ENCODE measurements at regions not wholly inside any gene's neighbourhood (a gene's known extent, or its start where the extent isn't known, plus 50 kb on each side); places are given as distances from the start of the nearest gene placed in this dataset.
A peak's percentile ranks its signal among the peaks of the same experiment; 100 is the strongest.

DNA sequence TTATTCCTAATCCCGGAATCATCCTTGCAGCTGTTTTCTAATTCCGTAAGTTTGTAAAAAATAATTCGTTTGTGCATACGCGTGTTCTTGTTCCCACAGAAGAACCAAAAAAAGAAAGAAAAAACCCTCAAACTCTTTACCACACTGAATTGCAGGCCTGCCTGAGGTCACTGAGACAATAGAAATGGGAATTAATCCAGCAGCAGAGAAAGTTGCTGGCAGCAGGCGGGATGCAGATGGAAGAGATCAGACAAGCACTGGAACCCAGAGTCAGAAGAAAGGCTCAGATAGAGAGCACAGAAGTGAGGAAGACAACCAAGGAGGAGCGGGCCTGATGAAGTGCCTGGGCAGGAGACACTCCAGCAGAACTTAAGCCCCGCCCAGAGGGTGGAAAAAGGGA lies 141.5 kb upstream of the VWC2 start:
- no peak for ATAC-seq
- no peaks in the 10 kb centered on the region for H3K4me1 Mint-ChIP-seq
- H3K27me3 Mint-ChIP-seq = no peaks in the 10 kb centered on the region
- H3K9me3 Mint-ChIP-seq (ENCODE audit: low read depth) = no peaks in the 10 kb centered on the region
- H3K36me3 Mint-ChIP-seq (ENCODE audit: low read depth) = no peaks in the 10 kb centered on the region
- DNase-seq = no peak
- ChIA-PET CTCF (no interaction called here), POLR2A (no interaction called here)
- H3K4me3 Mint-ChIP-seq = no peak overlapping the region
- intact Hi-C loops (cut with DNase I, micrococcal nuclease) = no loop called here
- no peak overlapping the region for H3K27ac Mint-ChIP-seq

DNA sequence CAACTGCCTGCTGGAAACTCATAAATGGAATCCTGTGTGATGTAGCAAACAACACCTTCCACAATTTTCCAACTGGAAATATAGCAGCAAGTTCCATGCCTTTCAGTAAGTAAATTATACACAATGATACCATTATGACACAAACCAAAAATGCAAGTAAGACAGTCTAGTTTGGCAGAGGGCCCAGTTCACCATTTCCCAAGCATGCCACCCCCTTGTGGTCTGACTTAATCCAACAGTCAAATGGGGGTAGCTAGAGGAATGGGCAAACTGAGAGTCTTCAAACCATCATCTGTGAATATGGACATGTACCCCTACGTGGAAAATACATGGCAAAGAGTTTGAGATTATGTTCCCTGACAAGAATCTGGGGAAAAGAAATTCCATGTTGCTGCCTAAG lies 137.6 kb upstream of the VWC2 start:
- intact Hi-C loops (cut with DNase I, micrococcal nuclease) = no loop called here

DNA sequence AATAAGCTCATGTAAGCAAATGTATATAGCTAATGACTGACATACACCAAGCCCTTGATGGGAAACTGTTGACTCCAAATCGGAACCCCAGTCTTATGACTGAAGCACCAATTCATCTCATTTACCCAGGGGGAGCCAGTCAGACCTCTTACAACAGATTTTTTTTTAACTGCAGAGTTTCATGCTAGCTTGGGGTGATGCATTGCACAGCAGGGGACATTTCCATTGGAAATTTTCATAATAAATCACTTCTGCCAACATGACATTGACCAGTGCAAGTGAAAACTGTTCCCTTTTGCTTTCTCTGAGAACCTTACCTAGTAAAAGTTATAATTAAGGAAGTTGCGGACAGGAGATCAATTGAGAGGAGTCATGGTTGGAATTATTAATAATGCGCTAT lies 137.0 kb upstream of the VWC2 start:
- CTCF ChIA-PET = interaction anchor here (0.7 kb wide), 1 partner anchor 73 kb away, joined by 3 read pairs; no protein-coding TSS in a partner anchor
- no peak overlapping the region for H3K27ac Mint-ChIP-seq

More for the DNA sequence above, 137.6 kb upstream of the VWC2 start:
- Mint-ChIP-seq H3K4me3 (no peak overlapping the region), H3K4me1 (peaks cover 3% of the 10 kb centered on the region), H3K9me3 (ENCODE audit: low read depth) (no peaks in the 10 kb centered on the region), H3K27me3 (no peaks in the 10 kb centered on the region), H3K36me3 (ENCODE audit: low read depth) (no peaks in the 10 kb centered on the region), H3K27ac (no peak overlapping the region)
- ChIA-PET CTCF (interaction anchor here (0.7 kb wide), 1 partner anchor 72 kb away, joined by 3 read pairs; no protein-coding TSS in a partner anchor), POLR2A (no interaction called here)
- ATAC-seq (no peak), DNase-seq (no peak)

DNA sequence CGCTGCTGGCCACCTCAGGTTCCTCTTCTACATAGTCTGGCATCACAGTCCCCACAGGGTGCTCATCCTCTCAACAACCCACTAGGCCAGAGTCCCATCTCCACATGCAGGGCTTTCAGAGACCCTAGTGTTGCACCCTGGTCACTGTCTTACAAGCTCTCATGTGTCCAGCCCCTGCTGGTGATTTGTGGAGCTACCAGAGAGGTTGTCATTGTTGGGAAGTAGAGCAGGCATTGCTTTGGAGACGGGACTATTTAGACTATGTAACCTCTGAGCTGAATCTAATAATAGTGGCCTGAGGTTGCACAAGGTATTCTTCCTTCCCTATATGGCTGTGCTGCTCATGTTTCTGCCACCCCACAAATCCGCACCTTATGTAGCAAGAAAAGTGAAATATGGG lies 135.3 kb upstream of the VWC2 start:
- intact Hi-C loops (cut with DNase I, micrococcal nuclease) = no loop called here
- Mint-ChIP-seq H3K27me3 (no peaks in the 10 kb centered on the region), H3K36me3 (ENCODE audit: low read depth) (no peaks in the 10 kb centered on the region), H3K4me1 (peaks cover 3% of the 10 kb centered on the region), H3K4me3 (no peak overlapping the region), H3K27ac (no peak overlapping the region), H3K9me3 (ENCODE audit: low read depth) (no peaks in the 10 kb centered on the region)
- ChIA-PET POLR2A (no interaction called here), CTCF (no interaction called here)
- DNase-seq (no peak), ATAC-seq (no peak)

More for the DNA sequence above, 137.0 kb upstream of the VWC2 start:
- Mint-ChIP-seq H3K36me3 (ENCODE audit: low read depth) (no peaks in the 10 kb centered on the region), H3K9me3 (ENCODE audit: low read depth) (no peaks in the 10 kb centered on the region), H3K4me3 (no peak overlapping the region), H3K4me1 (peaks cover 3% of the 10 kb centered on the region), H3K27me3 (no peaks in the 10 kb centered on the region)
- intact Hi-C loops (cut with DNase I, micrococcal nuclease) = no loop called here
- ATAC-seq (no peak), DNase-seq (no peak)
- POLR2A ChIA-PET = no interaction called here

DNA sequence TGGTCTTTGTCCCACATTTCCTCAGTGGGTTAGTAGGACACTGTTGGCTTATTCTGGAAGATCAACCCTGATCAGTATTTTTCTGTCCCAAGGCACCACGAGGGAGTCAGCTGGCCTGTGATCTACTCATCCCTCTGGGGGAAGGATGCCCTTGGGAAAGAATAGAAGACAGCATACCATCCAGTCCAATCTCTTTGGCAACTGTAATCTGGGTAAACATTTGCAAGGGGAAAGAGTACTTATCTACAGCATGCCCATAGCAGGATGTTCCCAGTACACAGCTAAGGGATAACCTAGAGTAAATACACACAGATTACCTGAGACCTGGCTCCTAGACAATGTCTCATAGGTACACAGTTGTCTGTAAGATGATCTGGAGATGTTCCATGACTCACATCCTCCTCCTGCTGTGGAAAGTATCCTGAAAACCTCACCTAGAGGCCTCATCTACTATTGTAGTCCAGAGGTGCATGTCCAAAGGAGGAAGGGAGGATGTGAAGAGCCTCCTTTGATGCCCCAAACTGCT lies 134.3 kb upstream of the VWC2 start:
- peaks cover 3% of the 10 kb centered on the region for H3K4me1 Mint-ChIP-seq
- ATAC-seq (peak; percentile 23), DNase-seq (peak; percentile 8)
- no peak overlapping the region for H3K4me3 Mint-ChIP-seq
- intact Hi-C loops (cut with DNase I, micrococcal nuclease) = no loop called here
- H3K9me3 Mint-ChIP-seq (ENCODE audit: low read depth) = no peaks in the 10 kb centered on the region
- ChIA-PET CTCF (no interaction called here), POLR2A (no interaction called here)
- no peak overlapping the region for H3K27ac Mint-ChIP-seq
- H3K27me3 Mint-ChIP-seq = no peaks in the 10 kb centered on the region
- H3K36me3 Mint-ChIP-seq (ENCODE audit: low read depth) = no peaks in the 10 kb centered on the region

DNA sequence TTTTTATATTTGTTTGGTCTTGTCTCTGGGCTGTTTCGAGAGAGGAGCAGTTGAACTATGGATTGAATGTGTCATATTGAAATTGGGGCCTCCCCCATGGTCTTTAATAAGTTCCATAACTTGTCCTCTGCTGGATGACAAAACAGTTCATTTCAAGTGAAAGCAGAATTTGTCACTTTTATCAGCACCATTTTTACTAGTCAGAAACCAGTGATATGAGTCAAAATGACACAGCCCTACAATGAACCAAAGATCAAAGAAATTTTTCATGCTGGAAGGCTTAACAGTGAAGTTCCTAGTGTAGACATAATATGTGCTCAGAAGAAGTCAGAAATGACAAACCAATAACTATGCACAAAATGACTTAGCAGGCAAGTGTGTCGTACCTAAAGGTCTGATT lies 133.6 kb upstream of the VWC2 start:
- Mint-ChIP-seq H3K4me3 (no peak overlapping the region), H3K9me3 (ENCODE audit: low read depth) (no peaks in the 10 kb centered on the region), H3K27me3 (no peaks in the 10 kb centered on the region), H3K27ac (no peak overlapping the region), H3K36me3 (ENCODE audit: low read depth) (no peaks in the 10 kb centered on the region), H3K4me1 (peaks cover 3% of the 10 kb centered on the region)
- intact Hi-C loops (cut with DNase I, micrococcal nuclease) = no loop called here
- no peak for DNase-seq
- peak; percentile 88 for ATAC-seq
- ChIA-PET CTCF (no interaction called here), POLR2A (no interaction called here)

DNA sequence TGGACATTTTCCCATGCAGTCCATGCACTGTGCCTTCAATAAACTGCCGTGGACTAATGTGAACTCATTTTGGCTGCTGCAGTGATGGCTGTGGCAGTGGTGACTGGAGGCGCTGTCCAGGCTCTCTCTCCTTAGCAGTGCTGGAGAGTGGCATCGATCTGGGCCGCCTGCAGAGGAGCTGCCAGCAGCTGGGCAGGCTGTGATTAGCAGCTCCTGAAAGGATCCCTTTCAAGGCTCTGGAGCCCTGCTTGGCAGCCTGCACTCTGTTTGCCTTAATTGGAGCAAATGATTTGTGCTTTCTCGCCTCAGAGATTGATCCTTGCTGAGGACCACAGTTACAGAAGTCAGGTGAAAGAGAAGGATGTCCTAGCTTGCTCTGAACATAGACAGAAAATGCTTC lies 130.1 kb upstream of the VWC2 start:
- no peak overlapping the region for H3K27ac Mint-ChIP-seq
- no peaks in the 10 kb centered on the region for H3K9me3 Mint-ChIP-seq (ENCODE audit: low read depth)
- DNase-seq (no peak), ATAC-seq (no peak)
- ChIA-PET POLR2A (no interaction called here), CTCF (no interaction called here)
- H3K27me3 Mint-ChIP-seq = no peaks in the 10 kb centered on the region
- peaks cover 3% of the 10 kb centered on the region for H3K4me1 Mint-ChIP-seq
- intact Hi-C loops (cut with DNase I, micrococcal nuclease) = no loop called here
- no peaks in the 10 kb centered on the region for H3K36me3 Mint-ChIP-seq (ENCODE audit: low read depth)
- H3K4me3 Mint-ChIP-seq = no peak overlapping the region

DNA sequence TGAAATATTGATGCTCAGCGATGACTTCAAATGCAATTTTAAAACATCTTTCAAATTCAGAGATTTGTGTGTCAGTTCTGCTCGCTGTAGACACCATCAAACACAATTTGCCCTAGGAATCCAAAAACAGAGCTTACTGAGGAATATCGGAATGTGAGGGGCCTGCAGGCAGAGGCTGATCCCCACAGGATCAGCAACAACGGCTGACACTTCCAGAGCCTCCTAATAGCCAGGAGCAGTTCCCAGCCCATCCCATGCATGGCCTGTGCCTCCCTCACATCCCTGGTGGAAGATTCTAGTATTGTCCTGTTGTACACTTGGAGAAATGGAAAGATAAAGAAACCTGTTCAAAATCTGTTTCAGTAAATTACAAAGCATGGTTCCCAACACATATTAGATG lies 129.7 kb upstream of the VWC2 start:
- no peak overlapping the region for H3K4me3 Mint-ChIP-seq
- intact Hi-C loops (cut with DNase I, micrococcal nuclease) = no loop called here
- H3K9me3 Mint-ChIP-seq (ENCODE audit: low read depth) = no peaks in the 10 kb centered on the region
- ChIA-PET CTCF (no interaction called here), POLR2A (no interaction called here)
- no peaks in the 10 kb centered on the region for H3K27me3 Mint-ChIP-seq
- peaks cover 3% of the 10 kb centered on the region for H3K4me1 Mint-ChIP-seq
- ATAC-seq (no peak), DNase-seq (no peak)
- H3K36me3 Mint-ChIP-seq (ENCODE audit: low read depth) = no peaks in the 10 kb centered on the region
- no peak overlapping the region for H3K27ac Mint-ChIP-seq

DNA sequence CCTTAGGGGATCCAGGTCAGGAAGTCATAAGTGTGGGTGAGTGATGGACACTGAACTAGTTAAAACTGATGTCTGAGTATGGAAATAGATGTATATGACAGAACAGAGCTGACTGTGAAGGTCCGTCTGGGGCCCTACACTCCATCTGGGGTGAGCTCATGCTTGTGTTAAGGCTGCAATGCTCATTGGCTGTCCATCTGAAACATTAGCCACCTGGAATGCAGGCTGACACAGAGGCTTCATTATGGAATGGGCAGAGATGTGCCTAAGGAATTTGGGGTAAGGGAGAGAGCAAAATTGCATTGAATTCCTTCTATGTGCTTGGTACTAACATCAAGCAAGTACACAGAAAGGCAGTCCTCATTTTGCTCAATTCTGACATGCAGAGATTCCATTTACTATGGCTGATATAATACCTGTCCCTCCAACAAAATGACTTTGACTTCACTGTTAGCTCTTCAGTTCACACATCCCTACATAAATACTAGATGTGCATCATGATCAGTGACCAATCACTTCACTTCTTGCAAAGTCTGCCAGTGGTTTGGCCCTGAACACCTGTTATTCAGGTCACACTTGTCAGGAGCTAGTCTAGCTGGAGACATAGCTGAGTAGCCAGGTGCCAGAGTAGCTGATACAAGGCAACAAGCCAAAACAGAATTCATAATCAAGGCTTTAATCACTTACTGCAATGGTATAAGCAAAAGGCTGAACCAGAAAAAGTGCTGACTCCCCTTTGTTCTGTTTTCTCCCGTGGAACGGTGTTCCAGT lies 128.9 kb upstream of the VWC2 start:
- no peaks in the 10 kb centered on the region for H3K36me3 Mint-ChIP-seq (ENCODE audit: low read depth)
- peaks cover 3% of the 10 kb centered on the region for H3K4me1 Mint-ChIP-seq
- ChIA-PET POLR2A (interaction anchor here (0.6 kb wide), 1 partner anchor 729 kb away, joined by 7 read pairs; no protein-coding TSS in a partner anchor), CTCF (no interaction called here)
- no peak overlapping the region for H3K27ac Mint-ChIP-seq
- no peaks in the 10 kb centered on the region for H3K27me3 Mint-ChIP-seq
- no peaks in the 10 kb centered on the region for H3K9me3 Mint-ChIP-seq (ENCODE audit: low read depth)
- no peak for DNase-seq
- no peak for ATAC-seq
- H3K4me3 Mint-ChIP-seq = no peak overlapping the region
- intact Hi-C loops (cut with DNase I, micrococcal nuclease) = no loop called here

DNA sequence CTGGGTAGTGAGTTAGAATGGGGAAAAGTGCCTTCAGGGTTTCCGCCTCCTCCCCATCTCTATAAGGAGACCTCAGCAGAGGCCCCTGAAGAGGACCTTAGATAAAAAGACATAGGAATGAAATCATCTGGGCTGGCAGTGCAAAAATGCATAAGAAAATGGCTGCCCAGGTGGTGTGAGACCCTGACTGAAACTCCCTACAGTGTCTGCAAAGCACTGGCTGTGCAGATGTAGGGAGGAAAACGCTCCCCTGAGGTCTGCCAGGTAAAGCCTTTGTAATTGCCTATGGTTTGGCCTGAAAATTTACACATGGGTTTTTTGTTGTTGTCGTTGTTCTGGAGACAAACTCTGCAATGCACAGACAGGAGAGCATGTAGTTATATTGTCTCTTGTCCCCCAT lies 128.1 kb upstream of the VWC2 start:
- no peaks in the 10 kb centered on the region for H3K27me3 Mint-ChIP-seq
- H3K9me3 Mint-ChIP-seq (ENCODE audit: low read depth) = no peaks in the 10 kb centered on the region
- no peaks in the 10 kb centered on the region for H3K36me3 Mint-ChIP-seq (ENCODE audit: low read depth)
- CTCF ChIA-PET = no interaction called here
- POLR2A ChIA-PET = no interaction called here
- intact Hi-C loops (cut with DNase I, micrococcal nuclease) = no loop called here
- DNase-seq (no peak), ATAC-seq (no peak)
- H3K27ac Mint-ChIP-seq = no peak overlapping the region
- H3K4me3 Mint-ChIP-seq = no peak overlapping the region
- no peaks in the 10 kb centered on the region for H3K4me1 Mint-ChIP-seq

DNA sequence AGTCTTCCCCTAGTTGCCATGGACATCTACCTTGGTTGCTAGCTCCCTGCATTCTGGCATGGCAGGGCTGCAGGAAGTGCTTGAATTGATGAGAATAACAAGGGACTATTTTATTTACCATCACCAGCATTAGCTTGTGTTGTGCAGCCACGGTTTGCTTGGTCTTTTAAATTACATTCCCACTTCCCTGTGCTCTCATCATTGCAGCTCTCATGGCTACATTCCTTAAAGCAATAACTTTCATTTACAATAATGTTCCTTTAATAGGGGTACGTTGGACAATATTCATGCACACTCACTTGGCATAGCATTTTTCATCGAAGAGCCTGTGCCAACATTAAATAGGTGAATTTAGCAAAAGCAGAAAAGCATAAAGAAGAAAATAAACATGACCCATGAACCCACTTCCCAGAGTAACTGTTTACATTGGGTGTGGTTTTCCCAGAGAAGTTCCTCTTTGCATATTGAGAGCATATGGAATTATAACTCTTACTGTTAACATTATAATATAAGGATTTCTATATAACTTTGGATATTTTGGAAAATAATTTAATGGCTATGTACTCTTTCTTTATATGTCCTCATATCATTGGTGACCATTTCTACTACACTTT lies 113.2 kb upstream of the VWC2 start:
- no peak overlapping the region for H3K27ac Mint-ChIP-seq
- ChIA-PET CTCF (no interaction called here), POLR2A (no interaction called here)
- DNase-seq (no peak), ATAC-seq (no peak)
- H3K27me3 Mint-ChIP-seq = no peaks in the 10 kb centered on the region
- no peak overlapping the region for H3K4me3 Mint-ChIP-seq
- no peaks in the 10 kb centered on the region for H3K4me1 Mint-ChIP-seq
- no peaks in the 10 kb centered on the region for H3K36me3 Mint-ChIP-seq (ENCODE audit: low read depth)
- intact Hi-C loops (cut with DNase I, micrococcal nuclease) = no loop called here
- H3K9me3 Mint-ChIP-seq (ENCODE audit: low read depth) = no peaks in the 10 kb centered on the region

DNA sequence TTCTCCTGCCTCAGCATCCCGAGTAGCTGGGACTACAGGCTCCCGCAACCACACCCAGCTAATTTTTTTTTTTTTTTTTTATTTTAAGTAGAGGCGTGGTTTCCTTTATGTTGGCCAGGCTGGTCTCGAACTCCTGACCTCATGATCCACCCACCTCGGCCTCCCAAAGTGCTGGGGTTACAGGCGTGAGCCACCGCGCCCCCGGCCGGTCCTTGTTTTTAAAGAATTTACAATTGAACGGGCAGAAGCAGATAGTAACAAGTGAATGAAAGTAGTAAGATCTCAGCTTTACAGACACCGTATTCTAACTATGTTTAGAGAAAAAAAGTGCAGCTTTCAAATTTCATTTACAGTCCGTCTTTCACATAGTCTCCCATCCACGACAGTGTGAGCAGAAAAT lies 112.5 kb upstream of the VWC2 start:
- Mint-ChIP-seq H3K27me3 (no peaks in the 10 kb centered on the region), H3K4me3 (no peak overlapping the region), H3K4me1 (no peaks in the 10 kb centered on the region), H3K27ac (no peak overlapping the region), H3K36me3 (ENCODE audit: low read depth) (no peaks in the 10 kb centered on the region), H3K9me3 (ENCODE audit: low read depth) (no peaks in the 10 kb centered on the region)
- no peak for DNase-seq
- ChIA-PET POLR2A (no interaction called here), CTCF (no interaction called here)
- intact Hi-C loops (cut with DNase I, micrococcal nuclease) = no loop called here
- no peak for ATAC-seq
